Panc1 (cell line): ENCODE measurements at regions not wholly inside any gene's neighbourhood (a gene's known extent, or its start where the extent isn't known, plus 50 kb on each side); places are given as distances from the start of the nearest gene placed in this dataset.

Experiments
- ATAC-seq: fragments of 200-7000 bp; cut with Tn5 transposase; 2 replicates; pipeline ENCODE4 v1.9.1; 2020; ENCODE audit warnings: mild to moderate bottlenecking, moderate library complexity
- BruUV-seq: library from RNA; stranded (reverse); fragments of 400-500 nt; replicated peaks from 2 replicates; lab custom pipeline; 2021; lab: Mats Ljungman, UMichigan
- CTCF ChIA-PET: fragments of 300-600 bp; sonication (Branson Sonifier 250); formaldehyde crosslinking; loops from one replicate; lab custom pipeline; 2022; ENCODE audit warnings: antibody characterized with exemption; lab: Charles Lee
- POLR2A ChIA-PET: fragments of 300-600 bp; sonication (Branson Sonifier 250); formaldehyde crosslinking; loops from one replicate; lab custom pipeline; 2022; ENCODE audit warnings: antibody characterized with exemption; lab: Charles Lee
- DNase-seq: peaks from one replicate; pipeline ENCODE4 v3.0.0-alpha.2; 2010; ENCODE audit warnings: low read depth, low spot score
- H3K27ac ChIP-seq: 2 replicates; pipeline ENCODE4 v1.5.1; 2011; ENCODE audit warnings: mild to moderate bottlenecking, low read length, inconsistent platforms
- H3K27me3 ChIP-seq: fragments of 200-500 bp; sonication (Bioruptor generic); 2 replicates; pipeline ENCODE4 v1.6.0; 2014; ENCODE audit warnings: low read length, inconsistent platforms; ENCODE audit not compliant: control insufficient read depth, insufficient read depth
- H3K36me3 ChIP-seq: fragments of 200-500 bp; sonication (Bioruptor generic); 2 replicates; pipeline ENCODE4 v1.5.1; 2014; ENCODE audit warnings: inconsistent platforms, mild to moderate bottlenecking, low read length, moderate library complexity; ENCODE audit not compliant: control insufficient read depth, insufficient read depth
- H3K4me1 ChIP-seq: 2 replicates; pipeline ENCODE4 v1.5.1; 2011; ENCODE audit warnings: inconsistent platforms, mild to moderate bottlenecking, low read length, moderate library complexity; ENCODE audit not compliant: control insufficient read depth, insufficient read depth
- H3K4me3 ChIP-seq, 2 experiments: 2 replicates each; pipeline ENCODE4 v1.5.1; 2011 to 2012; ENCODE audit warnings: low read depth in 2 of 2, low read length in 2 of 2, mild to moderate bottlenecking in 2 of 2, inconsistent platforms in 1 of 2, moderate library complexity in 1 of 2
- H3K9me3 ChIP-seq: fragments of 200-500 bp; sonication (Bioruptor generic); 2 replicates; pipeline ENCODE4 v1.5.1; 2014; ENCODE audit warnings: low read depth, mild to moderate bottlenecking, inconsistent platforms, low read length, moderate library complexity; ENCODE audit not compliant: control insufficient read depth, insufficient read depth
- CTCF ChIP-seq: fragments of 450-650 bp; IDR thresholded peaks from 2 replicates; pipeline ENCODE4 v1.5.1; 2017; ENCODE audit warnings: mild to moderate bottlenecking
- POLR2AphosphoS5 ChIP-seq: IDR thresholded peaks from 2 replicates; pipeline ENCODE4 v1.6.1; 2012; ENCODE audit warnings: mild to moderate bottlenecking, low read depth, low read length, moderate library complexity
- REST ChIP-seq, 2 experiments: IDR thresholded peaks; 2 replicates each; pipeline ENCODE4 v1.6.1; 2011 to 2012; ENCODE audit warnings: low read depth in 2 of 2, control low read depth in 1 of 2, low read length in 1 of 2, mild to moderate bottlenecking in 1 of 2, moderate library complexity in 1 of 2; ENCODE audit not compliant: insufficient read depth in 1 of 2
- SIN3A ChIP-seq: IDR thresholded peaks from 2 replicates; pipeline ENCODE4 v1.6.1; 2012; ENCODE audit warnings: low read depth, mild to moderate bottlenecking, low read length, moderate library complexity, borderline replicate concordance; ENCODE audit not compliant: insufficient read depth
- TCF7L2 ChIP-seq: IDR thresholded peaks from 2 replicates; pipeline ENCODE4 v1.6.1; 2011; ENCODE audit warnings: mild to moderate bottlenecking, low read depth, low read length, inconsistent platforms
- in situ Hi-C: cut with HindIII; loops from 2 replicates; pipeline ENCODE4 v1.10.0; 2016; ENCODE audit warnings: low sequenced_read_pairs, low pct_unique_long_range_greater_than_20kb
- intact Hi-C: fragments of 100-400 bp; cut with micrococcal nuclease; formaldehyde crosslinking; loops from one replicate; pipeline ENCODE4 v1.10.0; 2022; ENCODE audit not compliant: unreplicated experiment

GRCh38 chr20:57944988-57945387 lies 235.2 kb upstream of the PMEPA1 start:
- Histone ChIP-seq H3K27ac (no peak overlapping the region), H3K27me3 (no peaks in the 10 kb centered on the region), H3K9me3 (no peaks in the 10 kb centered on the region), H3K4me1 (no peaks in the 10 kb centered on the region), H3K36me3 (no peaks in the 10 kb centered on the region), H3K4me3 (no peak overlapping the region)
- TF ChIP-seq POLR2AphosphoS5: no peak
- TF ChIP-seq TCF7L2: no peak
- TF ChIP-seq CTCF: no peak
- no peak for TF ChIP-seq SIN3A
- TF ChIP-seq REST (IDR thresholded peaks at IDR 0.05; ENCODE audit: insufficient read depth in 1 of 2, low read depth in 2 of 2, low read length in 1 of 2): no peak
- in situ Hi-C loops (no loop called here), intact Hi-C loops (no loop called here)
- DNase-seq (no peak), ATAC-seq (no peak)
- ChIA-PET CTCF (no interaction called here), POLR2A (no interaction called here)
- BruUV-seq: no TSS peak

GRCh38 chr20:57943950-57944349 lies 234.1 kb upstream of the PMEPA1 start:
- ATAC-seq (no peak), DNase-seq (no peak)
- H3K36me3 ChIP-seq: no peaks in the 10 kb centered on the region
- in situ Hi-C loops: no loop called here
- ChIA-PET POLR2A (no interaction called here), CTCF (no interaction called here)
- TF ChIP-seq TCF7L2: no peak
- TF ChIP-seq REST (IDR thresholded peaks at IDR 0.05; ENCODE audit: insufficient read depth in 1 of 2, low read depth in 2 of 2, low read length in 1 of 2): no peak
- TF ChIP-seq CTCF: no peak
- no peak for TF ChIP-seq POLR2AphosphoS5
- TF ChIP-seq SIN3A: no peak
- no peak overlapping the region for H3K4me3 ChIP-seq
- H3K9me3 ChIP-seq: no peaks in the 10 kb centered on the region
- no peaks in the 10 kb centered on the region for H3K27me3 ChIP-seq
- intact Hi-C loops: no loop called here
- no peak overlapping the region for H3K27ac ChIP-seq
- BruUV-seq: no TSS peak
- no peaks in the 10 kb centered on the region for H3K4me1 ChIP-seq
